GM18867 (cell line): ENCODE measurements at regions not wholly inside any gene's neighbourhood (a gene's known extent, or its start where the extent isn't known, plus 50 kb on each side); places are given as distances from the start of the nearest gene placed in this dataset.
"Not testable (repeated sequence)": the region's sequence is repeated elsewhere in the genome, so short reads cannot be mapped to it uniquely, and the experiment has no call there.

ENCODE experiments used
- ATAC-seq: cut with Tn5 transposase; IDR thresholded peaks from one replicate; pipeline ENCODE4 v1.9.1; 2021; ENCODE audit warnings: mild to moderate bottlenecking, moderate library complexity; ENCODE audit not compliant: unreplicated experiment

DNA sequence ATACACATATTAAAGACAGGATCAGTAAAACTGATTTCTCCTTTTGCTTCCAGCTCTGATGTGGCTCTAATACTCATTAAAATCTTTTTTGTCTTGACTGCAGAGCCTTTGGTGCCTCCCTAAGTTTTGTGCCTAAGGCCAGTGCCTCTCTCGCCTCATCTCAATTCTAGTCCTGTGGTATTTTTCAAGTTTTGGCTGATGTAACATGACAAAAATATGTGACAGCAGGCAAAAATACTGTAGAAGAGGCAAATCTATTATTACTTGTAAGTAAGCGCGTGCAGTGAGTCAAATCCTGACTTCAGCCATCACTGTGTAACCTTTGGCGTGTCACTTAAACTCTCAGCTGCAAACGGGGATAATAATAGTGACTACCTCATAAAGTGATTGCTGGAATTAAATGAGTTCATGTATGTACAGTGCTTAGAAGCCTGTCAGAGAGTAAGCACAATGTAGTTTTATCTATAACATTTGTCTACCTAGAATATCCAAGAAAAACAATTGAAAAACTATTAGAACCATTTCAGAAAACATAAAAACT, 74.0 kb downstream of the MAB21L3 start:
- no peak for ATAC-seq

DNA sequence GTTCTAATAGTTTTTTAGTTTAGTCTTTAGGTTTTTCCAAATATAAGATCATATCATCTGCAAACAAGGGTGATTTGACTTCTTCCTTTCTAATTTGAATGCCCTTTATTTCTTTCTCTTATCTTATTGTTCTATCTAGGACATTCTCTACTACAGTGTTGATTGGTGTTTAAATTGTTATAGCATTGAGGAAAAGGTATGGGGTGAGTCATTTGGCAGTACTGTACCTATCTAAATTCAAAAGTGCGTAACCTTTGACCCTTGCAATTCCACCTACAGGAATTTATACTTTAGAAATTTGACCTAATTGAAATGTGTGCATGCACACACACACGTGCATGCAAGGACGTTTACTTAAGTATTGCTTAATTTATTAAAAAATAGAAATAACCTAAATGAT, 78.3 kb downstream of the MAB21L3 start:
- no peak for ATAC-seq

DNA sequence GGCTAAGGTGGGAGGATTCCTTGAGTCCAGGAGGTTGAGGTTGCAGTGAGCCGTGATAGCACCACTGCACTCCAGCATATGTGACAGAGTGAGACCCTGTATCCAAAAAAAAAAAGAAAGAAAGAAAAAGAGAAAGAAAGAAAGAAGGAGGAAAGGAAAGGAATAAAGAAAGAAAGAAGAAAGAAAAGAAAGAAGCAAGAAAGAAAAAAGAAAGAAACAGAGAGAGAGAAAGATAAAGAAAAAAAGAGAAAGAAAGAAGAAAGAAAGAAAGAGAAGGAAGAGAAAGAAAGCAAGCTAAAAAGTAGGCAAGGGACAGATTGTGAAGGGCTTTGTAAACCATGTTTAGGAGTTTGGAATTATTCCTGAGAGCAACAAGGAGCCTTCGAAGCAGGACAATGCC, 80.1 kb downstream of the MAB21L3 start:
- ATAC-seq: no peak

DNA sequence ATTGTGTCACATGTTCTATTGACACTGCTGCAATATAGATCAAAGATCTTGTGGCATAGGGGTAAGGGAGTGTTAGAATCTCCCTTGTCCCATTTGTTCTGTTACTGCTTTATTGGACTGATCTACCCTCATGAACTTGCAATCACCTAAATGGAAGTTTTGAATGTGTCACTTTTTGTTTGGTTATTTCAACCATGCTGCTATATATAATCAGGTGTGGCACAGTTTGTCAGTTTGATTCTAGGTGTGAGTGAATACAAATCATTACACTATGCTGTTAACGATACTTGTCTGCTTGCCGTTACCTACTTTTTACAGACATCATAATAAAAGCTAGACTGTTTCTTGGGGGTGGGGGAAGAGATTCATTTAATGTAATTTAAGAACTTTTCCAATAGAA, 82.6 kb downstream of the MAB21L3 start:
- ATAC-seq: no peak

DNA sequence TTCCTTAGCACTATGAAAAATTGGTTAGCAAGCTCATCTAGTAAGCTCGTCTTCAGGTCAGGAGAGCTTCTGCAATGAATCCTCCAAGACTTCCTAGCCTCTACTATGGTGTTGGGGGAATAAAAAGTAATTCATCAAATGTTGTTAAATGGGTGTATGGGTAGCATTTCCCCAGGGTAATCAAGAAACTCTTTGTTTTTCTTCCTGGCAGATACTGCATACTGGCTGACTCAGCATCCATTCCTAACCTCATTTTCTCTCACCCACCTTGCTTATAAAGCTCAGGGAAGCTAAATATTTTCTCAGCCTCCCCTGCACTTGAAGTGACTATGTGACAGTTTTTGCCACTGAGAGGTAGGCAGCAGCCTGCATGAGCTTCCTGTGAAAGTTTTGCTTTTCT, 83.4 kb downstream of the MAB21L3 start:
- no peak for ATAC-seq

DNA sequence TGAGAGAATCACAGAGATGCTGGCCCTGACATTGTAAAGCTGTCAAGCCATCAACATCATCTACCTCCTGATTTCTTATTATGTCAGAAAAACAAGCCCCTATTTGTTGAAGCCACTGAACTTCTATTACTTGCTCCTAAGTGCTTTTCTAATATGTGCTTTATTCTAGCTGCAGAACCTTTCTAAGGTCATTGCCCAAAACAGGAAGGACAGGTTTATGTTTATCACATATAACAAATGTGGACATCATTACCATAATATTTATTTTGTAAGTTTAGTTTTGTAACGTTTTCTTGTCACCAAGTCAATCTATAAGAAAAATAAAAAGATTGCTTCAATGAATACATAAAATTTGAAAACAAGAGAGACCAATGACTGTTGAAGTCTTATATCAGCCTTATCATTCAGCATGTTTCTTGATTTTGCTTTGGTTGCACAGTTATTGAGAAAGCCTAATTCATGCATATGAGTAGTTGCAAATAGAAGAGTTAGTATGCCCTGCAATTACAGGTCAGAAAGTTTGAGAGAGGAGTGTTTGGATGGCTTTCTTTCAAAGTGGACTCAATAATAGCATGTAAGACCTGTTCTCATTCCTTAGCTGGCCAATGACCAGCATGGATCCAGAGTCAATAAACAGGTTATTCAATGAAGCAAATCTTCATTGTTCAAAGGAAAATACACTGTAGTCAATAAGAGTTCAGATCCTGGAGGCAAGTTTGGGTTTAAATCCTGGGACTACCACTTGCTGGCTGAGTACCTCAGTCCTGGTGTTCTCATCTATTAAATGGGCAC, 84.1 kb downstream of the MAB21L3 start:
- ATAC-seq: no peak

DNA sequence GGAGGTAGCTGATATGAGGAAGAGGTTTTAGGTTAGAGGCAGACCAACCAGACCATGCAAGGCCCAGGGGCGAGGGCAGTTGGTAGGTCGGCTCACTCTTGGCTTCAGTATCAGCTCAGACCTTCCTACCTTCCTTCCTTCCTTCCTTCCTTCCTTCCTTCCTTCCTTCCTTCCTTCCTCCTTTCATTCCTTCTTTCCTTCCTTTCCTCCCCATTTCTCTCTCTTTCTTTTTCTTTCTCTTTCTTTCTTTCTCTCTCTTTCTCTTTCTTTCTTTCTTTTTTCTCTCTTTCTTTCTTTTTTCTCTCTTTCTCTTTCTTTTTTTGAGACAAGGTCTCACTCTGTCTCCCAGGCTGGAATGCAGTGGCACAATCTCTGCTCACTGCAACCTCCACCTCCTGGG, 89.1 kb downstream of the MAB21L3 start:
- ATAC-seq: not testable (repeated sequence)

DNA sequence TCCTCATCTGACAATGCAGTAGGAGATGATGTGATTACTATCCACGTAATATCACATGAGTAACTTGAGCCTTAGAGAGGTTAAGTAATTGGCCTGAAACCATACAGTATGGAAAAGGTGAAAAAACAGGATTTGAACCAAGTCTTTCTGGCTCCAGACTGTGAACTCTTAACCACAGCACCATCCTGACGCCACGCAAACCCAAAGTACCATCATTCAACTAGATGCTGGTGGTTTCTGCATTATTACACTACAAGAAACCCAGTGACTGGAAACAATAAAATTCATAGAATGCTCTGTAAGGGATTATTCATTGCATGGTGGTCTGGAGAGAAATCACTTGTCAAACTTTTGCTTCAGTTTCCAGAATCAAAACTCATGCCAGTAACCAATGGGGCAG, 90.7 kb downstream of the MAB21L3 start:
- no peak for ATAC-seq

DNA sequence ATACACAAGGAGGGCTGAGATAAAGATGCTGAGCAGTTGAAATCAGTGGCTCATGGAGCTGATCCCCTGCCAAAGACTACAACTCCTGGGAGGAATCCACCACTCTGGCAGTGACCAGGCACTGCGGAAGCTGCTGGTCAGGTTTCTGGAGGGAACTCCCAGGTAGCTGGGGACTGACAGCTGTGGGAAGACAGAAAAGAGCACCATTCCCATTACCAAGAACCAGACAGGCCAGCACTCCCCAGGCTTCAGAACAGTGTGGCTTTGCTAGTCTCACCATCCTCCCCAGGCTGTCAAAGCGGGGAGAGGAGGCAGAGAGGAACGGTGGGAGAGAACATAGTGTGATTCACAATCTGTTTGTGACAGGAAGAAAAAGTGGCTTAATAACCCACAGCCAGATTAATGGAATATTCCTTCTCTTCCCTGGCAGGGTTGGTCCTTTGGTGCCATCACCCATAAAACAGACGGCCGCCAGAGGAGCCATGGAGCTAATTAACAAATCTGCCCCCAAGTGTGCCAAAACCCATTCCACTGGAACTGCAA, 92.1 kb downstream of the MAB21L3 start:
- ATAC-seq: no peak

DNA sequence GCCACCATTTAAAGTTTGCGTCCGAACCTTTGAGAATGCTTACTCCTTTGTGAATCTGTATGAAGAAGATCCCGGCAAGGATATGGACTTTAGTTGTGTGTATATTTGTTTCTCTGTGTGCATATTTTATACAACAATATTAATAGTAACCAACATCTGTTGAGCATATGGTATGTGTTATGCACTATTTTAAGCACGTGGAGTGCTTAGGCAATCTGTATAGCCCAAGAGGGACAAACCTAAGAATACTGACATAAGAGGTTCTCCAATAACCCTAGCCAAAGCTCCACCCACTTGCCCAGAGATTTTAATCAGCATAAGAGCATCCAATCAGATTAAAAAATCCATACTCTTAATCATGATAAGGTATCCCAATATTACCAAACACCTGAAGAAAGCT, 92.7 kb downstream of the MAB21L3 start:
- no peak for ATAC-seq

DNA sequence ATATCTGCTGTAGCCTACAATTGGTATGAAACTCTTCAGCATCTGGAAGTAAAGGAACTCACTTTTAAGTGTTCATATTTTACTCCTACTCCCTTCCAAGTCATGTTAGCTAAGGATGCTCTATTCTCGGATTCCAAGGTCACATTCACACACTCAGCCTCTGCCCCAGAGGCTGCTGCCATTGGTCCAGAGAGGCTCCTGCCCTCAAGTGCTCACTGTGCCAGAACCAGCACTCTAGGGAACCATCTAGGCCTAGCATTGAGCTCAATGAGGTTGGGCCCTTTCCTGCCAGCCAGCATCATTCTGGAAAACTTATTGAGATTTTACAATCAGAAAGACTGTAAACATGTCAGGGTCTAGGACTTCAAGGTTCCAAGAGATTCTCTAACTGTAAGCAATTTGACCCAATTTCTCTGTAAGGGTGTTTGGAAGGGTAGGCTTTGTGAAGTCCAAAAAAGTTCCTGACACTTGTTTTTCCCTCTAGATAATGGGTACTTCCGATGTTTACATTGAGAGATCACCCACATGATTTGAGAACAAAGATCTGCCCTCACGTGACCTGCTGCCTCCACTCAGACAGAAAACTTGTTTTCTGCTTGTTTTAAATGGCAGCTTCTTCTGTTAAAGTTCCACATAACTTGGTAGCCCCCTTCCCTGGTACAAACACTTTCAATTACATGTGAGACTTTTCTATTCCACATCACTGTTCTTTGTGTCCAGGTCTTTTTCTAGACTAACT, 94.9 kb downstream of the MAB21L3 start:
- no peak for ATAC-seq

DNA sequence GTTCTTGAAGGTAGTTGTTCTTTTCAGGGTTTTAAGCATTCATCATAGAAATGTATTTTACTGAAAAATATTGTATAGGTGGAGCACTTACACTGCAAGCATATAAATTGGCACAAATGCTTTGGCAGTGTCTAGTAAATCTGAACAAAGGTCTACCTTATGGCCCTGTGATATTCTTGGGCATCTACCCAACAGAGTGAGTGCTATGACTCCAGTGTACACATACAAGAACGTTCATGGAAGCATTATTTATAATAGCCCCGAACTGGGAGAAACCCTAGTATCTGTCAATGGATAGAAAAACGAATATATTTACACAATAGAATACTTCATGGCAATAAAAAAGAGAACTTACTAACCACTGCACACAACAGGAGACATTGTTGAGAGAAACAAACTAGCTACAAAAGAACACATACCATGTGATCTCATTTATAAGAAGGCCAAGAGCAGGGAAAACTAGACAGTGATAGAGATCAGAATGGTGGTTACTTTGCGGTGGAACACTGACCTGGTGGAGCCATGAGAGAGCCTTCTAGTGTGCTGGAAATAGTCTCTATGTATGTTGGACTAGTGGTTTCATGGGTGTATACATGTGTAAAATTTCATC, 96.0 kb downstream of the MAB21L3 start:
- no peak for ATAC-seq

DNA sequence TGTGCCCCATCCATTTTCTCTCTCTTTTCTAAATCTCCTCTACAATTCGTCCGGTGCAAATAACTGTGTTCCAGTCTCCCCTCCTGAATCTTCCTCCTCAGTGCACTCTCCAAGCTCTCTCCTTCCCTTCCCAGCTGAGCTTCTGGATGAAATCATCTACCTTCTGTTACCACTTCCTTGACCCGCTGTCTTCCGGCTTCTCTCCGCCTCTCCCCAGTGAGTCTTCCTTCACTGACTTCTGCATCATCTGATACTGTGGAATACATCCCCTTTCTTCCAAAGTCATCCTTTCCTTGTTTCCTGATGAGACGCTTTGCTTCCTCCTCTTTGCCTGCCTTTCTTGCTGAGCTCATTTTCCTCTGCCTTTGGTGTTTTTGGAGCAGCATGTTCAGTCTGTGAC, 96.9 kb downstream of the MAB21L3 start:
- no peak for ATAC-seq

DNA sequence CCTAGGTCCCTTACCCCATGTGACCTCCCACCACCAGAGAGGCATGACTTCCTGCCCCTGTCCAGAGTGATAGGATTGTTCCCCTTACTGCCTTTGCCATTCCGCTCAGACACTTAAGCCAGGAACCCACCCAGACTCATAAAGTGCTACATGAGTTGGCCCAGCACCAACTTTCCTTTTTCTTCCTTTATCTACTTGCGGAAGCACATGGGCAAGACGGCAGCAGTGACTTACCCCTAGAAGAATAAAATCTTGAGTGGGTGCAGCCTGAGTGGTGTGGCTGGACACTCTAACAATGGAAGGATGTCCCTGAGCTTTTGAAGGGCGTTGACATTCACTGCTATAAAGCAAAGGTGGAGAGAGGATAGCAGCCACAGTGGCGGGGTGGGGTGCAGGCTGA, 100.1 kb downstream of the MAB21L3 start:
- no peak for ATAC-seq

DNA sequence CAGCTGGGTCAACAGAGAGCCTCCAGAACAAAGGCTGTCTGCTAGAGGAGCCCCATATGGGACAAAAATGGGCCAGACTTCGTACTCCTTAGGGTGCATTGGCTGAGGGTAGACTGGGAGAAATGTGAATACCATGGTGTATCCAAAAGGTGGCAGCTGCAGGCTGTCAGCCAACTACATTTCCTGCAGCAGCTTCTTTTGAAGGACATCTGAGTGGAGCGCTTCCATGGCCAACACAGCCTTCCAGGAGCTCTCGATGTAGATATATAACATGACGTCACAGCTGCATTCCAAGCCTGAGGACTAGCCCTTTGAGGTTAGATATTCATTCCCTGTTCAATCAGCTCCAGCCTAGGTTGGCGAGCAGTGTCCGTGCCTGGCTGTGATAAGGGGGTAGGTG, 107.7 kb downstream of the MAB21L3 start:
- ATAC-seq: no peak

DNA sequence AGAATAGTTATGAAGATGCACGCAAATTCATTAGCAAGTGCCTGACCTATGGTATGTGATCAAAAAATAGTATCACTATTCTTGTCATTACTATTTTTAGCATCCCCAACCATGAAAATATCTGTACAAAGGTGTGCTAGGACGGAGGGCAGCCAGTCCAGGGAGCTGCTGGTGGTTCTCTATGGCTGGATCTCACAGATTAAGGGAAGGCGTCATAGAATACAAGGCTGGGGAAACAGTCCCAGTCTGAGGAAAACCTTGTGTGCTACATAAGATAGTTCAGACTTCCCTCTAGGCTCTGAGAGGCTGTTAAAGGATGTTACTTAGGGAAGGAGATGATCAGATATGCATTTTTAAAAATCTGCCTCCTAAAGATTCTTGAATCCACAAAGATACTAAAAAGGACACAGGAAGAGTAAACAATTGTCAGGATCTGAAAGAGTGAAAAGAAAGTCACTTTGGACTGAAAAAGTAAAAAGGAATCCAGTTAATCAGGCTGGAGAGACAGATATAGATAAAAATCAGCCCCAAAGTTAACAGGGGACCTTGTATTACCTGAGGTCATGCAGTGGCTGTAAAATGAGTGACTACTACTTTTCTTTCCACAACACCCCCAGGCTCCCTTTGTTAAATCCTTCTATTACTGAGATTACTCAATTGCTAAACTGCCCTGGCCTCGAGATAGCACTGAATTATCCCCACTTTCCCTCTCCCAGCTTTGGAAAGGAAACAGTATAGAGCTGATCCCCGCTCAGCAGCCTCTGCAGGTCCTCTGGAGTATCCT, 108.6 kb downstream of the MAB21L3 start:
- no peak for ATAC-seq

DNA sequence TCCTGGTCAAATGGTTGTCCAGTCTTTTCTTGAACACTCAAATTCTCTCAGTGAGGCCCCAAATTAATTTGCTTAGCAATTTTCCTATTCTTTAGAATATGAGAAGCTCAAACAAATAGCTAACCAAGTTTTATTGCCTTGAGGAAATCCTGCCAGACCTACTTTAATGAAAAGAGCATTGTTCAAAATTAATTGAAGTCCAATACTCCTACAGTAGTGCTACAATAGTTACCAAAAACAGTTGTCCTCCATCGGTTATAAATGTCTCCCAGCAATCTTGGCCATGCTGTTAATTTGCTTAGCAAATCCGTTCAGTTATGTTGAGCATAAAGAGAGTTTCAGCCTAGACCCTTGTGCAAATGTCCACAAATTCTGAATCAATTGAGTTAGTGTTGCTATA, 112.9 kb downstream of the MAB21L3 start:
- ATAC-seq: no peak

DNA sequence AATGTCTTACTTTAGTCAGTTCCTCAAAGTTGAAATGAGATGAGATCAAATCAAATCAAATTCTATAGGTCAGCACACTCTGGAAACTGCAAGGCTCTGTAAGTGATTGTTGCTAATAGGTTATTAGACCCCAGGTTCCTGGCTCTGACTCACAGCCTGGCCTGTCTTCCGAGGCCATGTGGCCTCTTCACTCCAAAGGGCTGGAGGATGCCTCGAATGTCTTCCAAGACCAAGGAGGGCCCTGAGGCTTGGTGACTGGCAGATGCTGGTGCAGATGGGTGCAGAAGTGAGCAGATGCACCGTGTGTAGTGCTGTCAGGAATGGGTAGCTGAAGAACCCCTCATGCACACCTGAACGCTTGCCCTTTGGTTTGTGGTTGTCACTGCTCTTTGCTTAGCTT, 113.4 kb downstream of the MAB21L3 start:
- no peak for ATAC-seq

DNA sequence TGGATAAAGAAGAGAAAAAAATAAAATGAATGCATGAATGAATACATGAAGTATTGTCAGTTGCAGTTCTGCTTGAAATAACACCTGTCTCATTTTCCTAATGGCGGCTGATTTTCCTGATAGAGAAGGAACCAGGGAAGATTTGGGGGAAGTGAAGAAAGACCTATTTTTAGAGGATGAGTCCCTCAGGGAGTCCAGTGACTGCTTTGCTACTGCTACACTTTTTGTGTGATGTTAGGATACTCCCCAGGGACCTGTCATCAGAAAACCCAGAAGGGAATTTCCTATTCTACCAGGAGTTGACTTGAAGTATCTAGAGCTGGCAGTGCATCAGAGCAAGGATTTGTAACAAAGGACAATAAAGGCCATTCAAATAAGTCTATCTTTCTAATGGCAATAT, 114.8 kb downstream of the MAB21L3 start:
- no peak for ATAC-seq

DNA sequence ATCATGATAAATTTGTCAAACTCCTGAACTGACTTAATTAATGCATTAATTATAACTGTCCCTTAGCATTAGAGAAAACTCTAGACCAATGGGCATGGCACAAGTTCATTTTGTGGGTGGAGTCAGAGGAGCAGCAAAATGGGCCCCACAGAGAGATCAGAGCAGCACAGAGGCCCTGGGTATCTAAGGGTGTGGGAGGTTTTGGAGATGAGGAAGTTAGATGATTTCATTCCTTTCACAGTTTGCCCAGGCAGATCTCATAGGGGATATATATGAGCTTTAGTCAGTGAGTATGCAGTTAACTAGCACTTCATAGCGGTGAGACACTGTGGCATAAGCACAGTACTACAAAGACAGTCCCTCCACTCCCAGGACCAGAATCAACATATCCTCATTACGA, 117.3 kb downstream of the MAB21L3 start:
- ATAC-seq: no peak

DNA sequence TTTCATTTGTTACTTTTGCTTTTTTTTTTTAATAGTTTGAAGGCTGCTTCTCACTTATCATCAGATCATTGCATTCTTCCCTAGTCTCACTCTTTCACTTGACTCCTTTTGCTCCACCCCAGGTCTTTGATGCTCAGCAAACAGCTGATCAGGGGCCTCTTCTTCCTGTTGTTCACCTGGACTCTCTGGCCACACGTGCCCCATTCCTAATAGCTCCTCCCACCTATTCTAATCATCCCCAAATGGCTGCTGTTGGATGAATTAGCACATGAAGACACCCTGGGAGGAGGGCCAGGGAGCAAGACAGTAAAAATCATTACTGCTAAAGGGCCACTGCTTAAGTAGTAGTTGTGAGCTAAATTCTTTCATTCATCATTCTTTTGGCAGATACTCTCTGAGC, 119.5 kb downstream of the MAB21L3 start:
- ATAC-seq: no peak
